ENCODE measurements at regions not wholly inside any gene's neighbourhood (a gene's known extent, or its start where the extent isn't known, plus 50 kb on each side); places are given as distances from the start of the nearest gene placed in this dataset.

- H3K4me3 ChIP-seq = no peak overlapping the region
- no peaks in the 10 kb centered on the region for H3K27me3 ChIP-seq
- no peak for DNase-seq (ENCODE audit: extremely low spot score in 2 of 2)
- intact Hi-C loops (cut with DNase I) = no loop called here
- H3K4me1 ChIP-seq = no peaks in the 10 kb centered on the region
- H3K36me3 ChIP-seq = no peaks in the 10 kb centered on the region
- TF ChIP-seq POLR2AphosphoS5 (IDR thresholded peaks at IDR 0.05; ENCODE audit: insufficient read depth in 1 of 2, low read depth in 1 of 2) (no peak), POLR2A (IDR thresholded peaks at IDR 0.05) (no peak)
- TF ChIP-seq, protein P1, sequence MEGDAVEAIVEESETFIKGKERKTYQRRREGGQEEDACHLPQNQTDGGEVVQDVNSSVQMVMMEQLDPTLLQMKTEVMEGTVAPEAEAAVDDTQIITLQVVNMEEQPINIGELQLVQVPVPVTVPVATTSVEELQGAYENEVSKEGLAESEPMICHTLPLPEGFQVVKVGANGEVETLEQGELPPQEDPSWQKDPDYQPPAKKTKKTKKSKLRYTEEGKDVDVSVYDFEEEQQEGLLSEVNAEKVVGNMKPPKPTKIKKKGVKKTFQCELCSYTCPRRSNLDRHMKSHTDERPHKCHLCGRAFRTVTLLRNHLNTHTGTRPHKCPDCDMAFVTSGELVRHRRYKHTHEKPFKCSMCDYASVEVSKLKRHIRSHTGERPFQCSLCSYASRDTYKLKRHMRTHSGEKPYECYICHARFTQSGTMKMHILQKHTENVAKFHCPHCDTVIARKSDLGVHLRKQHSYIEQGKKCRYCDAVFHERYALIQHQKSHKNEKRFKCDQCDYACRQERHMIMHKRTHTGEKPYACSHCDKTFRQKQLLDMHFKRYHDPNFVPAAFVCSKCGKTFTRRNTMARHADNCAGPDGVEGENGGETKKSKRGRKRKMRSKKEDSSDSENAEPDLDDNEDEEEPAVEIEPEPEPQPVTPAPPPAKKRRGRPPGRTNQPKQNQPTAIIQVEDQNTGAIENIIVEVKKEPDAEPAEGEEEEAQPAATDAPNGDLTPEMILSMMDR (IDR thresholded peaks at IDR 0.05) = no peak
- no peak overlapping the region for H3K27ac ChIP-seq
- H3K9me3 ChIP-seq = no peaks in the 10 kb centered on the region
Observed at GRCh38 chr1:208524376-208524775, 280.2 kb upstream of the PLXNA2 start.

GRCh38 chr1:208524925-208525324 lies 280.7 kb upstream of the PLXNA2 start:
- Histone ChIP-seq H3K27ac (no peak overlapping the region), H3K9me3 (no peaks in the 10 kb centered on the region), H3K4me3 (no peak overlapping the region), H3K36me3 (no peaks in the 10 kb centered on the region), H3K4me1 (no peaks in the 10 kb centered on the region), H3K27me3 (no peaks in the 10 kb centered on the region)
- TF ChIP-seq, protein P1 (IDR thresholded peaks at IDR 0.05) = no peak
- no peak for TF ChIP-seq POLR2A (IDR thresholded peaks at IDR 0.05)
- no peak for TF ChIP-seq POLR2AphosphoS5 (IDR thresholded peaks at IDR 0.05; ENCODE audit: insufficient read depth in 1 of 2, low read depth in 1 of 2)
- intact Hi-C loops (cut with DNase I) = no loop called here
- peak in 1 of 2 donors; percentile 25 for DNase-seq (ENCODE audit: extremely low spot score in 2 of 2)

- intact Hi-C loops (cut with DNase I) = no loop called here
- Histone ChIP-seq H3K4me3 (no peak overlapping the region), H3K27ac (no peak overlapping the region), H3K4me1 (no peaks in the 10 kb centered on the region), H3K9me3 (no peaks in the 10 kb centered on the region), H3K27me3 (no peaks in the 10 kb centered on the region), H3K36me3 (no peaks in the 10 kb centered on the region)
- peak in 1 of 2 donors; percentile 54 for DNase-seq (ENCODE audit: extremely low spot score in 2 of 2)
- TF ChIP-seq, protein P1 (IDR thresholded peaks at IDR 0.05) = no peak
- TF ChIP-seq POLR2A (IDR thresholded peaks at IDR 0.05) (no peak), POLR2AphosphoS5 (IDR thresholded peaks at IDR 0.05; ENCODE audit: insufficient read depth in 1 of 2, low read depth in 1 of 2) (no peak)
Observed at GRCh38 chr1:208525417-208525816, 281.2 kb upstream of the PLXNA2 start.

- intact Hi-C loops (cut with DNase I) = no loop called here
- Histone ChIP-seq H3K4me3 (no peak overlapping the region), H3K27ac (no peak overlapping the region), H3K36me3 (no peaks in the 10 kb centered on the region), H3K27me3 (no peaks in the 10 kb centered on the region), H3K9me3 (no peaks in the 10 kb centered on the region), H3K4me1 (no peaks in the 10 kb centered on the region)
- TF ChIP-seq POLR2AphosphoS5 (IDR thresholded peaks at IDR 0.05; ENCODE audit: insufficient read depth in 1 of 2, low read depth in 1 of 2) (no peak), POLR2A (IDR thresholded peaks at IDR 0.05) (no peak)
- TF ChIP-seq, protein P1 (IDR thresholded peaks at IDR 0.05) = no peak
- DNase-seq (ENCODE audit: extremely low spot score in 2 of 2) = peak; percentile 49 to 70
Observed at GRCh38 chr1:208526613-208527125, 282.5 kb upstream of the PLXNA2 start.

- Histone ChIP-seq H3K4me3 (no peak overlapping the region), H3K27ac (no peak overlapping the region), H3K9me3 (no peaks in the 10 kb centered on the region), H3K36me3 (no peaks in the 10 kb centered on the region), H3K27me3 (no peaks in the 10 kb centered on the region), H3K4me1 (no peaks in the 10 kb centered on the region)
- no peak for TF ChIP-seq POLR2AphosphoS5 (IDR thresholded peaks at IDR 0.05; ENCODE audit: insufficient read depth in 1 of 2, low read depth in 1 of 2)
- TF ChIP-seq, protein P1 (IDR thresholded peaks at IDR 0.05) = no peak
- peak in 1 of 2 donors; percentile 34 for DNase-seq (ENCODE audit: extremely low spot score in 2 of 2)
- intact Hi-C loops (cut with DNase I) = no loop called here
Observed at GRCh38 chr1:208527156-208527555, 283.0 kb upstream of the PLXNA2 start.
